NCI-H524 (cell line): ENCODE measurements at regions not wholly inside any gene's neighbourhood (a gene's known extent, or its start where the extent isn't known, plus 50 kb on each side); places are given as distances from the start of the nearest gene placed in this dataset.
"Not testable (repeated sequence)": the region's sequence is repeated elsewhere in the genome, so short reads cannot be mapped to it uniquely, and the experiment has no call there.

Source experiments
- DNase-seq, 2 experiments: peaks; one replicate each; lab custom pipeline; 2025; lab: John Stamatoyannopoulos, UW

DNA sequence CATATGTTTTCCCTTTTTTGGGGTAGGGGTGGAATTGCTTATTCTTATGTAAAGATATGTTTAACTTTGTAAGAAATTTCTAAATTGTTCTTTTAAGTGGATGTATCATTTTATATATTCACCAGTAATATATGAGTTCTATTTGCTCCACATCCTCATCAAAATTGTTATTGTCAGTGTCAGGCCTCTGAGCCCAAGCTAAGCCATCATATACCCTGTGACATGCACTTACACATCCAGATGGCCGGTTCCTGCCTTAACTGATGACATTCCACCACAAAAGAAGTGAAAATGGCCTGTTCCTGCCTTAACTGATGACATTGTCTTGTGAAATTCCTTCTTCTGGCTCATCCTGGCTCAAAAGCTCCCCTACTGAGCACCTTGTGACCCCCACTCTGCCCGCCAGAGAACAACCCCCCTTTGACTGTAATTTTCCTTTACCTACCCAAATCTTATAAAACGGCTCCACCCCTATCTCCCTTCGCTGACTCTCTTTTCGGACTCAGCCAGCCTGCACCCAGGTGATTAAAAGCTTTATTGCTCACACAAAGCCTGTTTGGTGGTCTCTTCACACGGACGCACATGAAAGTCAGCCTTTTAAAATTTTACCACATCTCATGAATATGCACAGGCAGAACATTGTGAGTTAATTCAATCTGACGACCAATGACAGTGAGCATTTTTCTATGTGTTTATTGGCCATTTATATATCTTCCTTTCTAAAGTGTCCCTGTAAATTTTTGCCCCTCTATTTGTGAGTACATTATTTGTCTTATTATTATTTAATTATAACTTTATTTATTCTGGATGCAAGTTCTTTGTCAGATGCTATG, 176.8 kb downstream of the CDC14C start:
- not testable (repeated sequence) for DNase-seq

DNA sequence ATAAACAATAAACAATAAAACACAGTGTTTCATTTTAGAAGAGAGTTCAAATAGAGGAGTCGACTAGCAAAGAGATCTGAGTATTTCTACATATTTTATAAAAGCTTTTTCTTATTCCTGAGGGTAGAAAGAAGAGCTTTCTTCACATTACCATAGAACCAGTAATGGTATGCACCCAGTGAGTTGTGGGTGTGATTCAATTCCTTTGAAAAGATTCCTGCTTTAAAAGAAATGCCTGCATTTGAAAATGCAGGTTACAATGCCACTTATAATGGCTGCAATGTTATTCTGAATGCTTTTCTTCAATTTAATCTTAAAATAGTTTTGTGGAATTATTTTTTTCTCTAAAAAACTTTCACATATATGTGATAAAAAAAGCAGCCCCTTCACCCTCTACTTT, 178.1 kb downstream of the CDC14C start:
- DNase-seq: no peak

DNA sequence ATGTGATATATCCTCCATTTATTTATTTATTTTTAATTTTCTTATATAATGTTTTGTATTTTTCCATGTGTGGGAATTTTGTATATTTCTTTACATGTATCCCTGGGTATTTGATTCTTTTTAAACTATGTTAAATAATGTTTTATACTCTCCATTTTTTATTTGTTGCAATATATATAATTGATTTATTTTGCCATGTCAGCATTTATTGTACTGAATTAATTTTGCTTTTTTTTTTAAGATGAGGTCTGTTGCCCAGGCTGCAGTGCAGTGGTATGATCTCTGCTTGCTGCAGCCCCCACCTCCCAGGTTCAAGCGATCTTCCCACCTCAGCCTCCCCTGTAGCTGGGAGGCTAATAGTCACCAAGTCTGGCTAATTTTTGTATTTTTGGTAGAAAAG, 187.4 kb downstream of the CDC14C start:
- no peak for DNase-seq

DNA sequence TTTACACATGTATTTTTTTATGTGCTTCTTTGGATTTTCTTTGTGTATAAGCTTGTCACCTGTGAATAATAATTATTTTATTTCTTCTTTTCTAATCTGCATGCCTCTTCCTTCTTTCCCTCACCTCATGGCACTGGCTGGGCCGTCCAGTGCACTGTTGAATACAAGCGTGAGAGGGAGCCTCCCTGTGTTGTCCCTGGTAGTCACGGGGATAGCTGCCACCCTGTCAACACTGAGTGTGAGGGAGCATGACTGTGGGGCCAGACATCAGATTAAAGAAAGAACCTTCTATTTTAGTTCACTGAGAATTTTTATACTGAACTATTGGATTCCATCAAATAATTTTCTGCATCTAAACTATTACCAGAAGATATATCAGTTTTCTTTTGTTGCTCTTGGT, 187.9 kb downstream of the CDC14C start:
- DNase-seq: no peak

DNA sequence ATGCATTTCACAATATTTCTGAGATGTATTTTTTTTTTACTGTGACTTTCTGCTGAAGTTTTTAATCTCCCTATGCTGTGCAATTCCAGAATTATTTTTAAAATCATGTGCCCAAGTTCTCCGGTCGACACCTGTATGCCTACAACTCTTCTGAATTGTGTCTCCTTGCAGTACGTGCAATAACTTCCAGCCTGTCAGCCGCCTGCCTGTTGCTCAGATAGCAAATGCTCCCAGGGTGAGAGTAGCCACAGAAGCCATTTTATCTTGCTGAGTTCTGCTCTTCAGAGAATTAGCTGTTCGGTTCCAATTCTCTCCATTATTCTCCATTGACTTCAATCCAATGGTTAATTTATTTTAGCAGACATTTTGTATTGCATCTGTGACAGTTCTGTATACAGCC, 188.3 kb downstream of the CDC14C start:
- no peak for DNase-seq

DNA sequence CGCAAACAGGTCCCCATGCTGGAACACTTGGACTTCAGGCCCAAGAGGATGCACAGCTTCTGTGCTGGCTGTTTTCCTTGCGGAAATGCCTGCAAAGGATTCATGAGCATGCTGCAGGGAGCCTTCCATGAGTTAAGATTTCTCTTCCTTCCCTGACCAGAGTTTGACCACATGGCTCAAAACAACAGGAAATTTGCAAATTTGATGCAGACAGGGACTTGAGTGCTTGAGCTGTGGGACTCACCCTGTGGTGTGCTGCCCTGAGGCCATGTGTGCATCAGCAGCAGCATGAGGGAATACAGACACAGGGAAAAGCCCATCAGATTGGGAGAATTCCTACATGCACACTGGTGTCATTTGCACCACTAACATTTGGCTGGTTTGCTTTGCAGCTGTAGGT, 195.4 kb downstream of the CDC14C start:
- no peak for DNase-seq

DNA sequence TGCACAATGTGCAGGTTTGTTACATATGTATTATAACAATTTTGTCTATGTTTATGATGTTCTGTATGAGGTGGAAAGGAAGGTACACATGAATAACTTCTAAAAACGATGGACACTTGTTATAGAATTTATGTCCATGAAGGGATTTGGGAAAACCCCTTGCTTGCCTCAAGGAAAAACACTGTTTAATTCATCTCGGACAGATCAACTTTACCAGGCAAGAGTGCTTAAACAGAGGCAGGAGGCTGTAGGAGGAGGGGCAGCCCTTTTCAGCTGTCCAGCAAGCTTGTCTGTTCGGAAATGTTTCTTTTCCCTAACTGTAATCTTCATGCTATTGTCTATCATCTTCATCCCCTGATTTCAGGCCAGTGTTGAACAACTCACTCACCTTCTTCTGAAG, 200.9 kb downstream of the CDC14C start:
- DNase-seq: no peak

DNA sequence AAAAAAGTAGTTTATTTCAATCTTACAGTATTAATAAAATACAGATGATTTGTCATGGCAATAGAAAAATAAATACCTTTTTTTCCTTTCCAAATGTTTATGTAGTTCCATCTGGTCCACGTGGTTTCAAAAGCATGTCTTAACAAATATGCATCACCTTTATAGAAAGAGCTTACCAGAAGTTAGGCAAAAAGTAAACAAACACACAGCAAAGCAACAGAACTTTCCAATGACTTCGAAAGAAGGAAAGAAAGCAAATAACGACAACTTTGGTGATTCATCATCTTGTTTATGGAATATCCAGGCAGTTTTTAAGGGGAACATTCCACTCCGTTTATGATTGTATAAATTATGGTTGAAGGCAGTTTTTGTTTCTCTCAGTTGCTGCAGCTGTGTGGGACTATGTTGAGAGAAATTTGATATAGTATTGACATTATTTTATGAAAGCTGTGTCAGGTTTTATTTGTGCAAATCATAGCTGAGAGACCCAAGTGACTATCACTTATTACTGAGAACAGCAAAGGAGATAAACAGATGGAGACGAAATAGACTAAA, 203.1 kb downstream of the CDC14C start:
- no peak for DNase-seq

DNA sequence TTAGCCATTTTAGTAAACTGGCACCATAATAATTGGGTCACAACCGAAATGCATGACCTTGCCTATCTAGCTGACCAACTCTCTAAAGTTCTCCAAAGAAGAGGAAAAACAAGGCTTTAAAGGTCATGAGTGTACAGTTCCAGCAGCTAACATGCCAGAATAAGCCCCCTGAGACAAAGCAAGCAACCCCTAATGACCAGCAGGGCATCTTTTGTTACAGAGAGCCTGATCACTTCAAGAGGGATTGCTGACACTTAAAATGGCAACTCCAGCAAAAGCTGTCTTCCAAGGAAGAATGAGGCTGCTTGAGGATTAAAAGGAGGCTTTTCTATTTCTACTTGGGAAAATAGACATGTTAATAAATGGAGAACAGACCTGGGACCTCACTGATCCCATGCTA, 213.6 kb downstream of the CDC14C start:
- DNase-seq: no peak

DNA sequence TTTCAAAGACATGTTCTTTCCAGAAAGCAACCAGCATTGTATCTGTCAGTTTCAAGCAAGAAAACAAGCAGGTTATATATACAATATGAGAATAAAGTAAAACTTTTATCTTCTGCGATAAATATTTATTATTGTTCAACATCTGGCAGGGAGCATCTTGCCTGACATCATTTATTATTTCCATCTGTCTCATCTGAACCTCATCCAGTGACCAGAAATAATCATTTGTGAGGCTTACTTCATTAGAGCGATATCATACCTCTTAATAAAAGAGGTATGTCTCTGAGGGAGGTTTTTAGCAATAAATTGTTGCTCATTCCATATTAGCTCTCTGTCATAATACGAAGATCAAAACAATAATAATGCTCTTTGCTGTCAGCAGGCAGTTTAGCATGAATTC, 226.1 kb downstream of the CDC14C start:
- peak in 1 of 2 experiments; percentile 16 for DNase-seq

DNA sequence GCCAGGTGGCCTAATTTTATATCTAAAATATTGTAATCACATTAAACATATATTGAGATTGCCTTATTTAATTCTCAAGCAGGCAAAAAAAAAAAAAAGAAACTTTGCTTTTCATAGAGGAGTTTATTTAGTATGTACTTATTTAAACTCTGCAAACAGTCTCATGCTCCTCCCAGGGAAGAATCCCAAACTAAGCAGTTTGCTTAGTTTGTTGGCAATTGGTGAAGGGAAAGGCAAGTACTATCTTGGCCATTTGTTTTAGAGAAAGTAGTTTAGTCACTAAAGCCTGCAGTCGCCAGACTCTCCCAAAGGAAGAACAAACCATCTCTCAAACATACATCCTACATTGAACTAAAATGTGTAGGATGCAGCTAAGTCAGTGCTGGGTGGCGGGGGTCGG, 226.8 kb downstream of the CDC14C start:
- no peak for DNase-seq

DNA sequence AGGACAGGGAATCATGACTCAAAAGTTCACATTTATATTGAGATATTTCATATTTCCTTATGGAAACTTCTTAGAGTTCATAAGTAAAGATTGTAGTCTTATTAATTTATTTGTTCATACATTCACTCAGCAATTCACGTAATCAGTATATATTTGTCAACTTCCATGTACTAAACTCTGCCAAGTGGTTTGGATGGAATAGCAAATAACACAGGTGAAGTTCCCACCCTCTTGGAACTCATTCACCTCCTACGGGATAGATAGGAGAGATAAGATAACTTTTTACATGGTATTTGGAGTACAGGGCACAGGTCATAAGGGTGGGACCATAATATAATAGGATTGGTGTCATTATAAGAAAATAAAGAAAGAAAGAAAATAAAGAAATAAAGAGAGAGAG, 234.0 kb downstream of the CDC14C start:
- no peak for DNase-seq

DNA sequence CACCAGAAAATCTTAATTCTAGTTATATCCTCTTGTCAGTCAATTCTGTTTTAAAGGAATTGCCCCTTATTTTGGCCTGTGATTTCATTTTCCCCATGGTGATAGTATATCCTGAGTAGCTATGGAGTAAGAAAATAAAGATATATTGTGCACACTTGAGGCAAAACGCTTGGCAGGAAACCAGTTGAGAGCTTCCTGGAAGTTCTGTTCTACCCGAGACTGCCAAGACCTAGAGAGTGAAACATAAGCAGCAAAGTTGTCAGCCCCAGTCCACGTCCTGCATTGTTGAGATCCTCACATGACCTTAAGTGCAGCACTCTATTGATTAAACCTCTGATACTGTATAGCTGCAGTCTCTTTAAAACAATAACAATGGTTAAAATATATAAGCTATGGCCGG, 235.2 kb downstream of the CDC14C start:
- DNase-seq: no peak

DNA sequence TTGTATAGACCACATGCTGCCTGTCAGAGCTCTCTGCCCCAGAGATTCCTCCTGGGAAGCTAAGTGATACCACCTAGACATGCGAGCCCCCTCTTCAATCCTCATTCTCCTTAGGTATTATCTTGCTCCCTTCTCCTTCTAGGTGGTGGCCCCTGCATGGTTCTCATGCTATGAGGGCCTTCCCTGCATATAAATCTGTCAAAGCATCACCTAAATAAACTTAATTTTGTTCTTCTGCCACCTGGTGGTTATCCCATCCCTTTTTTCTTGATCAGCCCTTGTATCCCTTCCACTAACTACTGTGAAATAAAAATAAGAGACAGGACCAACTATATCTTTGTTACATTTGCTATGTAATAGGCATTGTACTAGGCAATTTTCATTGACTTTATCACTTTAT, 242.1 kb downstream of the CDC14C start:
- peak in 1 of 2 experiments; percentile 4 for DNase-seq

DNA sequence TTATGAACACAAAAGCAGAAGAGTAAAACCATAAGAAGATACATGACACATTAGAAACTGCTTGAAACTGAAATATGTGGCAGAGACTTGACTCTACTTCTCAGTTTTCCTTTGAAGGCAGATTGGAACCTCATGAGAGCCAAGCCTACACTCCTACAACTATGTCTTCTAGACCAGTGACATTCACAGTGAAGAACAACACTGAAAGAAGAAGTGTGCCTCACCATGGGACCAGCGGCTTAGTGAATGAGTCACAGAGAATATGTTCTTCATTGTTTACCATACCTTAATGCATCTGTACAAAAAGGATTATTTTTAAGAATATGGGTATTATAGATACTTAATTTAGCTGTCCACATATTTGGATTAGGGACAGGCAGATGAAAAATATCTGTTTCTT, 248.3 kb downstream of the CDC14C start:
- DNase-seq: no peak

DNA sequence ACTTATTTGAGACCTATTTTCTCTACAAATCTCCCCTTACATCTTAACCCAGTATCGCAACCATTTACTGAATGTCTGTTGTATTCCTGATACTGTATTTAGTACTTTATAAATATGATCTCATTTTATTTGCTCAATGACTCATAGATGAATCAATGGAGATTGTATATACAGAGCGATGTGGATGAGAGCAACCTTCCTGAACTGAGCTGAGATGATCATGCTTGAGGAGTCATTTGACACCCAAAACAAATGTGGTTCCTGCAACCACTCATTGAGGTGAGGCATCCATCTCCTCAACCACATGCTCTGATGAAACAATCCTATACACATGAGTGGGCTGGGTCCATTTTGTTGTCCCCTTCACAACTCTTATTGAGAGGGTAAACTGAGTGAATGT, 250.0 kb downstream of the CDC14C start:
- no peak for DNase-seq

DNA sequence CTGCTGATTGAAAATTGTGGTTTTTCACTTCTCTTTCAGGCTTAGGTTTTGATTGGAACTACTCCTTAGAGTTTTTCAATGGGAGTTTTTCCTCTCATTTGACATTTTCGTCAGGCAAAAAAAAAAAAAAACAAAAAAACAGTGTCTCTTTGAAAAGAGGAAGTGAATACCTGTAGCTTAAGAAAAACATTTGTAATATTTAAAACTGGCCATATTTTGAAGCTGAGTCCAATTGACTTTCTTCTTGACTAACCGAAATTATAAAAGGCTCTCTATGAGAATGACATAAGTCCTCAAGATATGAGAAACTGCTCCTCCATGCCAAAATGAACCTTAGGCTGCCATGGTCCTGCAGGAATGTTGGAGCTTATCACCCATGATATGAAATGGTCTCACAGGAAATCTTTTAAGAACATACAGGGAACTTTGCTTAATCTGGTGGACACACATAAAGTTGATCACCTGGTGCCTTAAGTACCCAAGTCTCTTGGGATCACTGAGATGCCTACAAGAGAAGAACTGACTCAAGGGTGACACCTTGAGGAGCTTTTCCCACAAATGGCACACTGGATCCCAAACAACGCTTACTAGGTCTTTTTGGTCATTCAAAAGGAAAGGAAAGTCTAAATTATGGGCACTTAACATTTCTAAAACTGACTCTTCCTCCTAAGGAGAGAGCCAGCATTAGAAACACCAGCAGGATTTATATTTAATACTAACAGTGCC, 263.4 kb downstream of the CDC14C start:
- DNase-seq: peak in 1 of 2 experiments; percentile 4

DNA sequence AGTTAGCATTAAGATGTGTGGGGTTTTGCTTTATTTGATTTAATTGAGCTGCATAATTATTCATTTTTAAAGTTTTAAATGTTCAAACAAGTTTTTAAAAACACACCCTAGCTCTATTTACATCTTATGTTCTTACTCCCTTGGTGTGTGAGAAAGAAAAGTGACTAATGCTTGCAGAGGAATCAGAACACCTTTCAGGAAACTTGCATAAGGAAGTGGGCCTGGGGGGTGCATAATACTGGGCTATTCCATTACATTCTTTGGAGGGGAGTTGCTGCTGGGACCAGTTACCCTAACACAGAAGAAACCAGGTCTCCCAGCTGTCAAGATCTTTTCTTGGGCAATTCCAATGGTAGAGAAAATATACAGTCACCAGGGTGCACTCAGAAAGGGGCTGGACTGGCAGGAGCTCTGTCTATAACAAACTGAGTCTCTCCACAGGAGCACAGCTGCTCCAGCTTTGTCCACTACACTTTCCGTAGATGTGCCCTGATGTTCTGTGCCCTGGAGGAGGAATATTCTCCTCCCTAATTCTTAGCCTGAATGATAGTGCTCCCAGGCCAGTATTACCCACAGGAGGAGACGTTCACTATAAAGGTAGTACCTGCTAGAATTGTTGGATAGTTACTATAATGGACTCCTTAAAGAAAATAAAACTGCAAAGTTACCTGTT, 304.2 kb downstream of the CDC14C start:
- no peak for DNase-seq

DNA sequence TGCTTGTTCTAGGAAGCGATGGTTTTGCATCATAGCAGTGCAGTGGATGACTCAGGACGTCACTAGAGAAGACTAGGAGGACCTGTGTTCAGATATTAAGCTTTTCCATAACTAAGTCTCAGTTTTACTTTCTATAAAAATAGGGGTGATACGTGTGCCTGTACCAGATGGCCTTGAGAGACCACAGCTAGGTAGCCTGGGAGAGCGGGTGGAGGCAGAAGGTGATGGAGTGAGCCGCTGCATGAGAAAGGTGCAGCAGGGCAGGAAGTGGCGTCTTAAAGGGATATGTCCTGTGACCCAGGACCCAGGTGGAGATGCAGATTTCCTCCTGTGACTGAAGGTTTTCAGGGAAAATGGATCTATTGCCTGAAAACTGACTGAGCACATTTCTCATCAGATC, 304.9 kb downstream of the CDC14C start:
- DNase-seq: no peak

DNA sequence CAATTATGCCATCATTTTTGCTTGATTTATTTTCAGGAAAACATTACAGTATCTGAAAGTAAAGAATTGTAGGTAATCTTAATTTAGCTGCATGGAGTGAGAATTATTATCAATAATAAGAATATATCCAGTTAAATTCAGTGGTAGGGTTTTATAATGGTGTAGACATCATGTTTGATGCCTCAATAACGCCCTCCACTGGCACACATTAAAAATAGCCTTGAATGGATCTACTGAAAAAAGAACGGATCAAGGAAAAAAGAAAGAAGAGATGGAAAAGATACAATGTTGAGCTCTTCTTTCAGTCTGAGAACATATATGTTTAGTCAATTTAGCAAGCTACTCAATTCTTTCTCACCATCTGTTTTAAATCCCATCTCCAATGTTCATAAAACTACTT, 319.2 kb downstream of the CDC14C start:
- no peak for DNase-seq

DNA sequence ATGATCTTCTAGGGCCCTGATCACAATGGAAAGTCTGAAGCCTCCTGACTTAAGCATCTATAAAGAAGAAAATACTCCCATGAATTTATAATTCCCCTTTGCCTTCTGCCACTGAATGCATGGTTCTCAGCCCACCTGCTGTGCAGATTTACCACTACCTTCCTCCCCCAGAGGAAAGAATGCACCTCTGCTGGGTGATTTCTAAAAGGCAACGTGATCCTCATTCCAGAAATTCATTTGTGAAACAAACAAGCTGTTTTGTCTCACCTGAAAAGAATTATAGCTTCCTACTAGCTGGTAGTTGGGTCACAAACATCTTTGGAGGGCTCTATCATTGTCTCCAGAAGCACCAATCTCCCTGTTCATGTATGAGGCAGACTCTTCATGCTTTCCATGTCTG, 320.2 kb downstream of the CDC14C start:
- no peak for DNase-seq

DNA sequence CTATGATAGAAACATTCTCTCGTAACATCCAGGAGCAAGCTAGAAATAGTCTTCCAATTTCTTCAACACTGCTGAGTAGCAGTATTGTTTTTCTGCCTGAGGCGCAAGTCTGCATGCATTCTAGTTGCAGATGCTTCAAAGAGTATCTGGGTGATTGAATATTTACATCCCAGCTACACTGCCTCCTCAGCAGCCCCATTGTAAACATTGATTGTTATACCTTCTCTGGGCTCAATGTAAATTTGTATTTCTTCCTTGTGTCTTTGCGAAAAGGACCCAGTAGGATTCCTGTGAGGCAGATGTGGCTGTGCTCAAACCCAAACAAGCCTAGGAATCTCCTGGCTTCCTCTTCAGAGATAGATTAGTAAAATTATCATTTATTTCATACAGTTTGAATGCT, 320.7 kb downstream of the CDC14C start:
- DNase-seq: no peak

DNA sequence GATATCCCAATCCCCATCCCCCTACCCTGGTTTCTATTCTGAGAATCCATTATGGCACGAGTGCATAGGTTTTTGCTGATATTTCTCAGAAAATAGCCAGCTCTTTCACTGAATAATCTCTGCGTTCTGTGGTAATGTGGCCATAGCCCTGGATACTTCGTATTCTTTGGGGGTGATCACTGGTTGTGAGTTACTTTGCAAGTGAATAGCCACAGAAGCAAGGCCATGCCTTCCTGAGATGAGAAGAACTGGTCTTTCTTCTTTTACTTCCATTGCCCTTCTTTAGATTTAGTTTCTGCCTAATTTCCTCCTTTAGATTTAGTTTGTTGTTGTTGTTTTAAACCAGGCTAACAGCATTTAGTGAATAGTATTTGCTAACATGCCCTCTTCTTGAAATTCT, 323.4 kb downstream of the CDC14C start:
- no peak for DNase-seq
